Mesenchymal stem cell (in vitro differentiated cells and primary cell): ENCODE measurements at regions not wholly inside any gene's neighbourhood (a gene's known extent, or its start where the extent isn't known, plus 50 kb on each side); places are given as distances from the start of the nearest gene placed in this dataset.

Experiments used
- DNase-seq: peaks from one replicate; pipeline ENCODE4 v3.0.0-alpha.2; 2013
- H2AFZ ChIP-seq: one replicate; pipeline ENCODE4 v1.6.1; 2013; ENCODE audit warnings: low read depth, mild to moderate bottlenecking, control low read depth, inconsistent platforms, low read length, moderate library complexity
- H2AK5ac ChIP-seq: 2 replicates; pipeline ENCODE4 v1.6.1; 2013; ENCODE audit warnings: low read length, moderate library complexity, mild to moderate bottlenecking, inconsistent platforms; ENCODE audit not compliant: severe bottlenecking
- H2BK120ac ChIP-seq: one replicate; pipeline ENCODE4 v1.6.1; 2013; ENCODE audit warnings: low read depth, mild to moderate bottlenecking, inconsistent platforms, low read length, moderate library complexity
- H2BK12ac ChIP-seq, 2 experiments: one replicate each; pipeline ENCODE4 v1.6.1; 2013; ENCODE audit warnings: inconsistent platforms in 2 of 2, low read length in 2 of 2, mild to moderate bottlenecking in 2 of 2, moderate library complexity in 2 of 2, control low read depth in 1 of 2
- H2BK15ac ChIP-seq: one replicate; pipeline ENCODE4 v1.6.1; 2013; ENCODE audit warnings: mild to moderate bottlenecking, low read depth, inconsistent platforms; ENCODE audit not compliant: poor library complexity, severe bottlenecking
- H2BK5ac ChIP-seq: 2 replicates; pipeline ENCODE4 v1.6.1; 2013; ENCODE audit warnings: low read depth, mild to moderate bottlenecking, low read length, control low read depth, inconsistent platforms; ENCODE audit not compliant: poor library complexity, severe bottlenecking
- H3K14ac ChIP-seq, 2 experiments: one replicate each; pipeline ENCODE4 v1.6.1; 2013; ENCODE audit warnings: inconsistent platforms in 2 of 2, low read length in 2 of 2, control low read depth in 1 of 2, mild to moderate bottlenecking in 1 of 2, moderate library complexity in 1 of 2
- H3K18ac ChIP-seq, 2 experiments: one replicate each; pipeline ENCODE4 v1.6.1; 2013; ENCODE audit warnings: inconsistent platforms in 2 of 2, low read length in 2 of 2, control low read depth in 1 of 2, low read depth in 1 of 2, mild to moderate bottlenecking in 1 of 2
- H3K23ac ChIP-seq, 2 experiments: one replicate each; pipeline ENCODE4 v1.6.1; 2013; ENCODE audit warnings: inconsistent platforms in 2 of 2, low read length in 2 of 2, mild to moderate bottlenecking in 2 of 2, moderate library complexity in 2 of 2, control low read depth in 1 of 2
- H3K27ac ChIP-seq: 2 replicates; pipeline ENCODE4 v1.5.1; 2013; ENCODE audit warnings: mild to moderate bottlenecking, moderate library complexity, low read length, control low read depth, inconsistent platforms; ENCODE audit not compliant: poor library complexity, severe bottlenecking
- H3K27me3 ChIP-seq, 2 experiments: 2 replicates each; pipeline versions ENCODE4 v1.6.1 to v1.7.0; 2013; ENCODE audit warnings: low read length in 2 of 2, mild to moderate bottlenecking in 2 of 2, moderate library complexity in 2 of 2, control low read depth in 1 of 2, inconsistent platforms in 1 of 2; ENCODE audit not compliant: control insufficient read depth in 1 of 2, insufficient read depth in 1 of 2
- H3K36me3 ChIP-seq, 2 experiments: 2 replicates each; pipeline versions ENCODE4 v1.6.1 to v1.7.0; 2013; ENCODE audit warnings: low read length in 2 of 2, control low read depth in 1 of 2, inconsistent platforms in 1 of 2, low read depth in 1 of 2, mild to moderate bottlenecking in 1 of 2; ENCODE audit not compliant: insufficient read depth in 2 of 2, control insufficient read depth in 1 of 2
- H3K4ac ChIP-seq, 2 experiments: one replicate each; pipeline ENCODE4 v1.6.1; 2013; ENCODE audit warnings: inconsistent platforms in 2 of 2, low read length in 2 of 2, mild to moderate bottlenecking in 2 of 2, moderate library complexity in 2 of 2, control low read depth in 1 of 2, low read depth in 1 of 2
- H3K4me1 ChIP-seq: 2 replicates; pipeline ENCODE4 v1.6.1; 2013; ENCODE audit warnings: low read depth, low read length, control low read depth; ENCODE audit not compliant: control insufficient read depth, insufficient read depth
- H3K4me2 ChIP-seq: 2 replicates; pipeline ENCODE4 v1.6.1; 2013; ENCODE audit warnings: low read length, mild to moderate bottlenecking, inconsistent platforms; ENCODE audit not compliant: poor library complexity, severe bottlenecking
- H3K4me3 ChIP-seq, 2 experiments: 2 replicates each; pipeline versions ENCODE4 v1.5.1 to v1.7.0; 2013; ENCODE audit warnings: low read length in 2 of 2, mild to moderate bottlenecking in 2 of 2, control low read depth in 1 of 2, low read depth in 1 of 2; ENCODE audit not compliant: insufficient read depth in 1 of 2
- H3K79me1 ChIP-seq: replicated peaks from 2 replicates; pipeline ENCODE4 v1.6.1; 2013; ENCODE audit warnings: mild to moderate bottlenecking, control low read depth, low read length, inconsistent platforms; ENCODE audit not compliant: poor library complexity, severe bottlenecking
- H3K9ac ChIP-seq: 2 replicates; pipeline ENCODE4 v1.7.0; 2013; ENCODE audit warnings: mild to moderate bottlenecking, low read length, moderate library complexity
- H3K9me3 ChIP-seq: 2 replicates; pipeline ENCODE4 v1.7.0; 2013; ENCODE audit warnings: mild to moderate bottlenecking, low read length; ENCODE audit not compliant: control insufficient read depth
- H4K8ac ChIP-seq: one replicate; pipeline ENCODE4 v1.6.1; 2013; ENCODE audit warnings: inconsistent platforms, mild to moderate bottlenecking, low read length, moderate library complexity
- H4K91ac ChIP-seq: one replicate; pipeline ENCODE4 v1.6.1; 2013; ENCODE audit warnings: mild to moderate bottlenecking, low read length, inconsistent platforms
- WGBS: methylation state at CpG from one replicate; pipeline ENCODE4 v1.1.7; 2013; ENCODE audit warnings: mixed read lengths; 5-methylcytosine and 5-hydroxymethylcytosine counted together

DNA sequence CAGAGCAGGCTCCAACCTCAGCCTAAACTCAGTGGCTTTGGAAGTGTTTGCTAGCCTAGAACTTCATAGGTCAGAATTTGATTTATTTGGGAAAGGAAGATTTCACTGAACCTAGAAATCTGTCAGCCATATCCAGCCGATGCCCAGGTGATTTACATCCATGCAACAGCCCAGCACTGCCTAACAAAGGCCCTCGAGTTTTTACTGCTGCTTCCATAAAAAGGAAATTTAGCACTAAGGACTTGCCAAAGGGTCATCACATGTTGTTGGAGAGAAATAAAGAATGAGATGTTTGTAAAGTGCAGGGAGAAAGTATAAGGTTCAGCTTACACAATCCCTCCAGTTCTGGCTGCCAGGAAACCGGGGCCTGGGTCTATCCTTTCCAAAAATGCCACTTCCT lies 614.2 kb downstream of the BCL11A start:
- Histone ChIP-seq H4K8ac (no peak overlapping the region), H3K14ac (no peak overlapping the region), H4K91ac (no peak overlapping the region), H3K4me3 (no peak overlapping the region), H3K79me1 (no peaks in the 10 kb centered on the region), H3K36me3 (no peaks in the 10 kb centered on the region), H3K9ac (no peak overlapping the region), H3K4ac (no peak overlapping the region), H3K27ac (no peak overlapping the region), H3K4me1 (no peaks in the 10 kb centered on the region), H2AFZ (no peak overlapping the region), H3K9me3 (no peaks in the 10 kb centered on the region), H3K18ac (no peak overlapping the region), H2BK12ac (no peak overlapping the region), H3K4me2 (no peak overlapping the region), H2BK15ac (no peak overlapping the region), H2BK5ac (no peak overlapping the region), H2AK5ac (no peak overlapping the region), H3K27me3 (no peaks in the 10 kb centered on the region), H2BK120ac (no peak overlapping the region), H3K23ac (no peak overlapping the region)
- 57% methylated on average over 2 of the region's 3 CpGs for WGBS
- DNase-seq: no peak

- H3K79me1 ChIP-seq: no peaks in the 10 kb centered on the region
- H3K18ac ChIP-seq: no peak overlapping the region
- no peak overlapping the region for H2AFZ ChIP-seq
- H3K4me3 ChIP-seq: no peak overlapping the region
- no peaks in the 10 kb centered on the region for H3K9me3 ChIP-seq
- no peak for DNase-seq
- no peak overlapping the region for H2BK5ac ChIP-seq
- H3K36me3 ChIP-seq: no peaks in the 10 kb centered on the region
- H3K27me3 ChIP-seq: no peaks in the 10 kb centered on the region
- no peak overlapping the region for H4K91ac ChIP-seq
- no peak overlapping the region for H2BK15ac ChIP-seq
- no peak overlapping the region for H3K14ac ChIP-seq
- H2BK12ac ChIP-seq: no peak overlapping the region
- H3K27ac ChIP-seq: no peak overlapping the region
- H3K4me2 ChIP-seq: no peak overlapping the region
- H3K23ac ChIP-seq: no peak overlapping the region
- H3K4me1 ChIP-seq: no peaks in the 10 kb centered on the region
- no peak overlapping the region for H2AK5ac ChIP-seq
- H2BK120ac ChIP-seq: no peak overlapping the region
- no peak overlapping the region for H3K4ac ChIP-seq
- H4K8ac ChIP-seq: no peak overlapping the region
- no peak overlapping the region for H3K9ac ChIP-seq
- WGBS: 77% methylated on average over 1 of the region's 2 CpGs
These were observed 615.3 kb downstream of the BCL11A start for GRCh38 chr2:59938181-59938580.

DNA sequence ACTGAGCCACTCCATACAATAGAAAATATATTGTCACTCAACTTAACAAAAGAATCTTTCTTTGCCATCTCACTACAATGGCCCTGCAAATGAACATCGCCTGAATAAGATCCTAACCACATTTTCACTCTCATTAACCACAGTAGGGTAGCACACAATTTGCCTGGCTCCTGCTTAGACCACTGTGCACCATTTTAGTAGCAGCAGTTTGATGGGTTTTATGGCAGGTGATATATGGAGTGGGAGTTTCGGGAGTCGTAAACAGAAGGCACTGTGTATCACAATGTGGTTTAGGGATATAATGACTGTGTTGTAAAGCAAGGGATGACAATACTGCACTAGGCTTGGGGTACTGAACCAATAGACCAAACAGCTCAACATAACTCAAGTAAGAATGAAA lies 617.4 kb downstream of the BCL11A start:
- Histone ChIP-seq H2AFZ (no peak overlapping the region), H3K27ac (no peak overlapping the region), H4K8ac (no peak overlapping the region), H3K4me2 (no peak overlapping the region), H2AK5ac (no peak overlapping the region), H3K9ac (no peak overlapping the region), H3K79me1 (no peaks in the 10 kb centered on the region), H3K23ac (no peak overlapping the region), H3K27me3 (no peaks in the 10 kb centered on the region), H3K36me3 (no peaks in the 10 kb centered on the region), H3K4ac (no peak overlapping the region), H3K18ac (no peak overlapping the region), H2BK5ac (no peak overlapping the region), H2BK120ac (no peak overlapping the region), H3K4me1 (no peaks in the 10 kb centered on the region), H4K91ac (no peak overlapping the region), H2BK12ac (no peak overlapping the region), H3K4me3 (no peak overlapping the region), H2BK15ac (no peak overlapping the region), H3K14ac (no peak overlapping the region), H3K9me3 (no peaks in the 10 kb centered on the region)
- no peak for DNase-seq
- WGBS: 38% methylated on average over 2 of the region's 3 CpGs

DNA sequence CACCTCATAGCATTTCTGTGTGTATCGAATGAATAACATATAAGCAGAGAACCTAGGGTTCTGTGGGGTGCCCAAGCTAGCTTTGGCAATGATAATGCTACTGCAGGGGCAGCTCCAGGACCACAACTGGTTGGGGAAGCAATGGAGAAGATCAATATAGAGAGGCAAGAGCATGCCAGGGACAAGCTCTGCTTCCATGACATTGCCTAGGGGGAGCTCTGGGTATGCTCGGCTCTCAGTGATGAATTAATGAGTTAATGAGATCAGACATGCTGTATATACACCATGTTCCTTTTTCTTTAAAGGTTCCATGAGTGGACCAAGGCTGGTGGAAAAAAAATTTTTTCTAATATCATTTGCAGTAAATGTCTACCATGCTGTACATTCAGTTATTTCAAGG lies 618.4 kb downstream of the BCL11A start:
- H3K4me2 ChIP-seq: no peak overlapping the region
- H2BK15ac ChIP-seq: no peak overlapping the region
- H3K4me1 ChIP-seq: no peaks in the 10 kb centered on the region
- H3K4ac ChIP-seq: no peak overlapping the region
- no peak overlapping the region for H3K4me3 ChIP-seq
- 75% methylated on average over 1 of the region's 2 CpGs for WGBS
- H3K14ac ChIP-seq: no peak overlapping the region
- no peak overlapping the region for H2AFZ ChIP-seq
- no peaks in the 10 kb centered on the region for H3K79me1 ChIP-seq
- H2BK5ac ChIP-seq: no peak overlapping the region
- H3K9ac ChIP-seq: no peak overlapping the region
- no peak overlapping the region for H4K91ac ChIP-seq
- no peak overlapping the region for H3K18ac ChIP-seq
- no peaks in the 10 kb centered on the region for H3K27me3 ChIP-seq
- H3K36me3 ChIP-seq: no peaks in the 10 kb centered on the region
- H4K8ac ChIP-seq: no peak overlapping the region
- H2BK120ac ChIP-seq: no peak overlapping the region
- H2BK12ac ChIP-seq: no peak overlapping the region
- no peak overlapping the region for H3K23ac ChIP-seq
- DNase-seq: no peak
- H3K27ac ChIP-seq: no peak overlapping the region
- no peaks in the 10 kb centered on the region for H3K9me3 ChIP-seq
- no peak overlapping the region for H2AK5ac ChIP-seq
